HuH-7.5 (cell line): ENCODE measurements at regions not wholly inside any gene's neighbourhood (a gene's known extent, or its start where the extent isn't known, plus 50 kb on each side); places are given as distances from the start of the nearest gene placed in this dataset.
"Not testable (repeated sequence)": the region's sequence is repeated elsewhere in the genome, so short reads cannot be mapped to it uniquely, and the experiment has no call there.

ENCODE experiments used
- DNase-seq: peaks from one replicate; pipeline ENCODE4 v3.0.0; 2011; ENCODE audit warnings: low spot score

- DNase-seq = no peak
These were observed 403.7 kb downstream of the RPS24 start for GRCh38 chr10:78437407-78437768.

DNA sequence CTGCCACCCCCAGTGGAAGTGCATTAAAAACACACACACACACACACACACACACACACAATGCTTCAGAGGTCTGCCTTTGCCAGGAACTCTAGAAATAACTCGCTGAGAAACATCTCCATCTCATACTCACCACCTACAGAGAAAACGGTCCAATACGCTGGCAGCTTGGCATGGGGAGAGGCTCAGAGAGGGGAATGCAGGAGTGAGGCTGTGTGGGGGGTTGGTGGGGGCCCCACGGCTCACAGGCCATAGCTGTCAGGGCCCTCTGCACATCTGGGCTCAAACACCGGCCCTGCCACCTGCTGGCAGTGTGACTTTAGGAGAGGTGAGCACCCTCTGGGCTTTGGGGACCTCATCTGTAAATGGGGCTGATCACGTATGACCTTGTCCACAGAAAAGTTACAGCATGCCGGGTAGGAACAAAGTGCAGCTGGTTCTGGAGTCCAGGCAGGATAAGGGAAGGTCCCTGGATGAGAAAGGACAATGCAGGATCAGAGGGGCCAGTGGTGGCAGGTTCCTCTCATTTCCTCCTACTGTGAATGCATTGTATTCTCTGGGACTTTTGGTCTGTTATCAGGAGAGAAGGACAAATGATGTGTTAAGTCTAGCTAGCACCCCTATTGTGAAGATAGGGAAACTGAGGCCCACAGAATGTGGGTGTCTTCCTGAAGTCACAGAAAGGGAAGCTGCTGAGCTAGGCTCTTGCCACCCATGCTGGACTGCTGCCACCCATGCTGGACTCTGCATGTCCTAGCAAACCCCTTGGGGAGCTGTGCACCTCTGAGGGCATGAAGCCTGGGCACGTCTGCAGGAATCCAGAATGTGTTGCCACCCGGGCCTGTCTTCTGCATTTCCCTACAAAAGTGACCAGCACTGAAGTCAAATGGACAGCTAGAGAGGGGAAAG, 404.6 kb downstream of the RPS24 start:
- no peak for DNase-seq

- no peak for DNase-seq
These were observed 405.5 kb downstream of the RPS24 start for GRCh38 chr10:78438907-78439809.

- DNase-seq = no peak
These were observed 407.3 kb downstream of the RPS24 start for GRCh38 chr10:78441010-78441409.

DNA sequence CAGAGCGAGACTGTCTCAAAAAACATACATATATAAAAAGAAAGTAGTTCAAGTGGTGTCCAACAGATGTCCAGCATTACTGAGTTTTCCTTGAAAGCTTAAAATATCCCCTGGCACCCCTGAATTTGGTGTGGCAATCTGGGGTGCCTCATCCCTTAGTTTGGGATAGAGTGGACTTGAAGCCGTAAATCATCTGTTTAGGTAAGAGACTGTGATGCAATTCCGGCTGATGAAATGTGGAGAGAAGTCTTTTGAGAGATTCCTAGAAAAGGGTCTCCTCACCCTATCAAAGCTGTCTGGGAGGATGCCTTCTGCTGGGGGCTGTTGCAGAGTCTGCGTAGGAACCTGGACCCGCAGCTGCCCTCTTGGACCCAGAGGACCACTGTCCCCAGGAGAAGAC, 408.0 kb downstream of the RPS24 start:
- DNase-seq = no peak

DNA sequence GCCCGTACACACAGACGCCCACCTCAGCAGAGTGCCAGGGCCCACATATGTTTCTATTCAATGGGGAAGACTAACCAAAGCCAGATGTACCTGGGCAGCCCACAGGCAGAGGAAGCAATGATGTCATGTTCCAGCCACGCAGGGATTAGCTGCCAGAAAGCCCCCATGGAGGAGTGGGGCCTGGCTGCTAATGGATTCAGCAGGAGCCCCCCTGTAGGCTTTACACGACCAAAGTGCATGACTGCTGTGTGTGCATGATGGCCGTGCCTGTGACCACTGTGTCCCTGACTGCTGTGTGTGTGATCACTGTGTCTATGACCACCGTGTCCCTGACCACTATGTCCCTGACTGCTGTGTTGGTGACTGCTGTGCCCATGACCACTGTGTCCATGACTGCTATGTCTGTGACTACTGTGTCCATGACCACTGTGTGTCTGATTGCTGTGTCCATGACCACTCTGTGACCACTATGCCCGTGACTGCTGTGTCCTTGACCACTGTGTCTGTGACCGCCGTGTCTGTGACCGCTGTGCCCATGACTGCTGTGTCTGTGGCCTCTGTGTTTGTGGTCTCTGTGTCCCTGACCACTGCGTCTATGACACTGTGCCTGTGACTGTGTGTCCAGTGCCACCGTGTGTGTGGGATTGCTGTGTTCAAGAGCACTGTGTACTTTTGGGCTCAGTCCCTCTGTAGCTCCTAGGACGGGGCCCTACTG, 409.3 kb downstream of the RPS24 start:
- DNase-seq = no peak

- no peak for DNase-seq
These were observed 410.4 kb downstream of the RPS24 start for GRCh38 chr10:78443900-78444571.

DNA sequence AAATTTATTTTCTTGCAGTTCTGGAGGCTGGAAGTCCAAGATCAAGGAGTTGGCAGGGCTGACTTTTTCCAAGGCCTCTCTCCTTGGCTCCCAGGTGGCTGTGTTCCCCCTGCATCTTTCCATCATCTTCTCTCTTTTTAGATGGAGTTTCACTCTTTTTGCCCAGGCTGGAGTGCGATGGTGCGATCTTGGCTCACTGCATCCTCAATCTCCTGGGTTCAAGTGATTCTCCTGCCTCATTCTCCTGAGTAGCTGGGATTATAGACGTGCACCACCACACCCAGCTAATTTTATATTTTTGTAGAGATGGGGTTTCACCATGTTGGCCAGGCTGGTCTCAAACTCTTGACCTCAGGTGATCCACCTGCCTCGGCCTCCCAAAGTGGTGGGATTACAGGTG, 411.1 kb downstream of the RPS24 start:
- not testable (repeated sequence) for DNase-seq

- no peak for DNase-seq
These were observed 411.6 kb downstream of the RPS24 start for GRCh38 chr10:78445308-78445707.

- DNase-seq = no peak
These were observed 414.8 kb downstream of the RPS24 start for GRCh38 chr10:78448470-78448869.

DNA sequence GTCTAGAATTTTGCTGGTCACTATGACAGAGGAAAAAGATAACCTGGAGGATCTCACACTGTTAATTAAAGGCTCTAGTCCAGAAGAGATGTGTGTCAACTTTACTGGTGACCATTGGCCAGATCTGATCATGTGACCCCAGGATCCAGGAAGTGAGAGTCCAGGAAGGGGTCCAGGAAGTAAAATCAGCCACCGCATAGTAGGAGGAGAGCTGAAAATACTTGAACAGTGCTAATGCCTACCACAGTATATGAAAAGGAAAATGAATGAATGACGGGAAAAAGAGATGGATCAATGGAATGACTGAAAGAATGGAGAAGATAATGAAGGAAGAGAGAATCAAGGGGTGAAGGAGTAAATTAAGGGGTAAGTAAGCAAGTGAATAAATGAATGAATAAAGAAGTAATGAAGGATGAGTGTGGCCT, 415.3 kb downstream of the RPS24 start:
- no peak for DNase-seq

DNA sequence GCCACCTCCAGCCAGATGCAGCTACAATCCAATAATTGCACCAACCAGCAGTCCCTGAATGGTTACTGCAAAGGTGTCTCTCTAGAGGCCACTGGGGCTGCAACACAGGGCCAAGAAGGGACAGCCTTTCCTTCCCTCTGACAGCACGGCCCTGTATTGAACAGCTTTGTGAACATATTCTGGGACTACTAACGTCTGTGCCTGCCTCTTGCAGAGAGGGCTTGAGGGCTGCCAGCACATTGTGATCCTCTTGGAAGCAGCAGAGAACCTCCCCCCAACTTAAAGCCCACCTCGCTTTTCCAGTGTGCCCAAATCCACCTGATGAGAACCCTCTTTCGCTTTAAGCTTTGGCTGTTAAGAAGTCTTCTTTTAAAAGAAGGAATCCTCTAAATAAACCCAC, 415.9 kb downstream of the RPS24 start:
- no peak for DNase-seq

- DNase-seq = no peak
These were observed 416.6 kb downstream of the RPS24 start for GRCh38 chr10:78450239-78450638.

- DNase-seq = no peak
These were observed 417.3 kb downstream of the RPS24 start for GRCh38 chr10:78450807-78451485.

DNA sequence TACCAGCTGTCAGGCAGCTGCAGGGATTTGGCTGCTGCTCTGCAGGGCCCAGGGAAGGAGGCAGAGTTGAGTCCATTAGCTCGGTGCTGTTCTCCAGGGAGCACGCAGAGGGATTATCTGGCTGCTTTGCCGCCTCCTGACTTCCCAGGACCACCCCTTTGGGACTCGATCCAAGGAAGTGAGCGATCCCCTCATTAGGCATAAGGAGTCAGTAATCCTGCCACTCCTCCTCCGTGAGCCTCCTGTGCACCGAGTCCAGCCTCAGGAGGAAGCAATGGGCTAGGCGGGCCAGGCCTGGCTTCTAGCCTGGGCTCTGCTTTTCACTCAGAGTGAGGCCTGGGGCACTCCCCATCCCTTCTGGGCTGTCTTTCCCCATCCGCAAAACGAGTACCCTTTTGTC, 417.9 kb downstream of the RPS24 start:
- no peak for DNase-seq

DNA sequence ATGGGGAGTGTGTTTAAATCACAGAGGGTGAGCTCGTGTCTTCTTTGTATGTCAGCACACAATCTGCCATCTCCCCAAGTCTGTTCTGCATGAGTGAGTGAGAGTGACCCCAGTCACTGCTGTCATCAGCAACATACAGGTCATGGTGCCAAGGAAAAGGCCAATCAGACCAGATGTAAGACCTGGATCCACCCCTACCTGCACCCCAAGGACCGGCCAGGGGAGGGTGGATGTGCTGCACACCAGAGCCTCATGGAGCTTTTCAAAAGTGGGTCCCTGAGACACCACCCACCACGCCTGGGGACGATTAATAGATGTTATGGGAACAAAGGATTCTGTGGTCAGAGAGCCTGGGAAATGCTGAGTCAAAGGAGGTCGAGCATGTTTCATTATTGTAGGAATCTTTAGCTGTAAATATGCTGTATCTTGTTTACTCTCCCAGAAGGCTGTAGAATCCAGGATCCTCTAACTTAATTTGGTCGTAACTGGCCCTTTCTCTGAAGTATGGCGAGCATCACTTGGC, 420.5 kb downstream of the RPS24 start:
- DNase-seq = no peak

DNA sequence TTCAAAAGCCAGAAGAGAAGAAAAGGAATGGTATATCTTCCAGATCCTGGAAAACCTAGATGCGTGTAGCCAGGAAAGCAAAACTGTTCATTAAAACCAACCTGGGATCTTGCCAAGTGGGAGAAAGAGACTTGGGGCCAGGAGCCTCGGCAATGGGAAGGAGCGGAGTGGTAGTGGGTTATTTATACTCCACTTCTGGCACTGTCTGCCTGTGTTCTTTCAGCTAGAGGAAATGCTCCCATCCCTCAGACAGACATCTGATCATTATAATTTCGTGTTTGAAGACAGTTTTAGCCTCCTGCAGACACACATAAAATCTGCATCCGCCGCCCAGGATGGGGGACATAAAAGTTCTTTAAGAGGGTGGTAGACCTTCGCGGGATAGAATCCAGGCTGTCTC, 421.6 kb downstream of the RPS24 start:
- no peak for DNase-seq

GRCh38 chr10:78455811-78456210, 422.1 kb downstream of the RPS24 start:
- no peak for DNase-seq

DNA sequence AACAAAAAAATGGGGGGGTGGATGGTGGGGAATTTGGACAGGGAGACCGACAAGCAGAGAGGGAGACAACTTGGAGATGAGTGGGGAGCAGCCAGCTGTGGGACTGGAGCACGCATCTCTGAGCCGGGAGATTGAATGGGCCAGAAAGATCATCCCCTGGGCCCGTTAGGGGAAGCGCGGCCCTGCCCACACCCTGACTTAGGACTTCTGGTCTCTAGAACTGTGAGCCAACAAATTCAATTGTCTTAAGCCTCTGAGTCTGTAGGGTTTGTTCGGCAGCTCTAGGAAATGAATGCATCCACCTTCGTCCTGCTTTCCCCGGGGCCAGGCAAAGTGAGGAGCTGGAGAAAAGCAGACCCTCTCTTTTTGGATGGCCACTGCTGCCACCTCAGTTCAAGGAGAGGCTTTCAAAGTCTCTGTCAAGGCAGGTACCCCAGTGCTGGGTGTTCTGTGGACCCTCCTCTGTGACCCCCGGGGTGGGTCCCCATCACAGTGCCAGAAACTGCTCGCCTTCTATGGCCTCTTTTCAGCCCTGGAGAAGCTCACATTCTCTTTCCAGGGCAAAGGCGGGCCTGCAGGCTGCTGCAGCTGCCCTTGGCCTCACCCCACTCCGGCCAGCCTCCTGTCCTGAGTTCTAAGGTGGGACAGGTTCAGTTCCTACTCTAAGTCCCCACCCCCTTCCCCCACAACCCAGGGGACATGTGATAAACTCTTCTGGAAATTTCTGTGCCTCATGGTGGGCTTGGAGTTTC, 423.2 kb downstream of the RPS24 start:
- DNase-seq = no peak

DNA sequence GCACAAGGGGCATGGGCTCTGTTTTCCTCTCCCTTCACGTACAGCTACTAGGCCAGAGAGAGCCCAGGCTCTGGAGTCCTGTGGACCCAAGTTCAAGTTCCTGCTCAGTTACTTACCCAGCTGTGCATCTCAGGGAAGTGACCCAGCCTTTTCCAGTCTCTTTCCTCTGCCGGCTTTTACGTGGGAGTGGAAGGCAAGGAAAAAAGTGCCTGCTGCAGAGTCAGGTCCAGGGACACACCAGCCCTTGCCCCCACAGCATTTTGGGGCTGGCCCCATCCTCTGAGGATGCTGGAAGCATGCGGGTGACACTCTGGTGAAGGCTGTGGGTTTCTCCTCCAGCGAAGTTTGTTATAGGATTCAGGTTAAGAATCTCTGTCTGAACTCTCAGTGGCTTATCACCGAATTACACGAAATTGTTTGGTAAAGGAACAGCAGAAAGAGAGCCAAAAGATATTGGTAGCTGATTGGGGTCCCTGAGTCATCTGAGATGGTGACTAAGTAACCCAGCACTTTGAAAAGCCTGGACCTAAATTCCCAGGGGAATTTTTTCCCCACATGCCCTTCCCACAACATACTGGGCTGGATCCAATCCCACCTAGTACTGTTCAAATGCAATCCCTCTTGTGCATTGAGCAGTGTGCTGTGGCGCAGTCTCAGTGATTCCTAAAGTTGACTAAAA, 424.3 kb downstream of the RPS24 start:
- no peak for DNase-seq
